Osteocyte (in vitro differentiated cells): ENCODE measurements at regions not wholly inside any gene's neighbourhood (a gene's known extent, or its start where the extent isn't known, plus 50 kb on each side); places are given as distances from the start of the nearest gene placed in this dataset.

Source experiments
- DNase-seq: peaks from one replicate; pipeline ENCODE4 v3.0.0; 2021; ENCODE audit warnings: mixed read lengths; ENCODE audit not compliant: unreplicated experiment; ENCODE audit errors: extremely low spot score
- H3K27ac Mint-ChIP-seq: one replicate; pipeline ENCODE4 v1.8.0; 2021; ENCODE audit warnings: mild to moderate bottlenecking, mixed read lengths; ENCODE audit not compliant: unreplicated experiment
- H3K27me3 Mint-ChIP-seq: one replicate; pipeline ENCODE4 v1.8.0; 2021; ENCODE audit warnings: mixed read lengths; ENCODE audit not compliant: unreplicated experiment
- H3K36me3 Mint-ChIP-seq: one replicate; pipeline ENCODE4 v1.8.0; 2021; ENCODE audit warnings: mixed read lengths; ENCODE audit not compliant: unreplicated experiment
- H3K4me1 Mint-ChIP-seq: one replicate; pipeline ENCODE4 v1.8.0; 2021; ENCODE audit warnings: mixed read lengths; ENCODE audit not compliant: unreplicated experiment
- H3K4me3 Mint-ChIP-seq: one replicate; pipeline ENCODE4 v1.8.0; 2021; ENCODE audit warnings: mild to moderate bottlenecking, moderate library complexity, mixed read lengths; ENCODE audit not compliant: unreplicated experiment
- H3K9me3 Mint-ChIP-seq: one replicate; pipeline ENCODE4 v1.8.0; 2021; ENCODE audit warnings: mixed read lengths; ENCODE audit not compliant: unreplicated experiment
- CTCF ChIP-seq: fragments of 200-600 bp; sonication (generic); IDR thresholded peaks from 2 replicates; pipeline ENCODE4 v1.5.0; 2021; ENCODE audit warnings: antibody characterized with exemption, mild to moderate bottlenecking, moderate library complexity

GRCh38 chr13:104691767-104692467 is 1625.7 kb upstream of the SLC10A2 start:
- H3K4me1 Mint-ChIP-seq = peaks cover 3% of the 10 kb centered on the region

GRCh38 chr13:104686484-104686883 is 1620.3 kb upstream of the SLC10A2 start:
- Mint-ChIP-seq H3K36me3 (no peaks in the 10 kb centered on the region), H3K27me3 (peaks cover 2% of the 10 kb centered on the region), H3K4me1 (peaks cover 3% of the 10 kb centered on the region), H3K27ac (no peak overlapping the region), H3K9me3 (no peaks in the 10 kb centered on the region), H3K4me3 (no peak overlapping the region)
- DNase-seq = no peak
- no peak for TF ChIP-seq CTCF

More at GRCh38 chr13:104691767-104692467, 1625.7 kb upstream of the SLC10A2 start:
- TF ChIP-seq CTCF = no peak
- Mint-ChIP-seq H3K9me3 (no peaks in the 10 kb centered on the region), H3K27ac (no peak overlapping the region), H3K36me3 (no peaks in the 10 kb centered on the region), H3K27me3 (no peaks in the 10 kb centered on the region), H3K4me3 (no peak overlapping the region)
- DNase-seq = no peak

DNA sequence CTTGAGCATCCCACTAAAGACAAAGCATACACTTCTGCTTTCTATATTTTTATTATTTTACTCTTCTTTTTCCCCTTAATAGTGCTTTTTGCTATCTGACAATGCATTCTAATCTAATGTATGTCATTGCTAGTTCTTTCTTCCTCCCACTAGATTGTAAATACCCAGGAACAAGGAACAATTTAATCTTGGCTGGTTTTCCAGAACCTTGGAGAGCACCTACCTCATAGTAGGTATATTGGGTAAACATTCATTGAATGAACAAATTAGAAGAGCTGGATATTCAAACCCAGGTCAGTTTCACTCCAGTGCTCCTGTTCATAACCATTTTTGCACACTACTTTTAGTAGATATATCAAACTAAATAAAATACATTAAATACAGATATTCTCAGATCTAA is 1617.6 kb upstream of the SLC10A2 start:
- no peak for TF ChIP-seq CTCF
- Mint-ChIP-seq H3K27me3 (peaks cover 2% of the 10 kb centered on the region), H3K27ac (no peak overlapping the region), H3K4me3 (no peak overlapping the region), H3K36me3 (no peaks in the 10 kb centered on the region), H3K4me1 (no peaks in the 10 kb centered on the region), H3K9me3 (no peaks in the 10 kb centered on the region)
- no peak for DNase-seq

- Mint-ChIP-seq H3K27me3 (peaks cover 2% of the 10 kb centered on the region), H3K4me1 (no peaks in the 10 kb centered on the region), H3K9me3 (no peaks in the 10 kb centered on the region), H3K36me3 (no peaks in the 10 kb centered on the region), H3K27ac (no peak overlapping the region), H3K4me3 (no peak overlapping the region)
- DNase-seq = no peak
- TF ChIP-seq CTCF = no peak
Observed at GRCh38 chr13:104678161-104678560, 1611.9 kb upstream of the SLC10A2 start.

DNA sequence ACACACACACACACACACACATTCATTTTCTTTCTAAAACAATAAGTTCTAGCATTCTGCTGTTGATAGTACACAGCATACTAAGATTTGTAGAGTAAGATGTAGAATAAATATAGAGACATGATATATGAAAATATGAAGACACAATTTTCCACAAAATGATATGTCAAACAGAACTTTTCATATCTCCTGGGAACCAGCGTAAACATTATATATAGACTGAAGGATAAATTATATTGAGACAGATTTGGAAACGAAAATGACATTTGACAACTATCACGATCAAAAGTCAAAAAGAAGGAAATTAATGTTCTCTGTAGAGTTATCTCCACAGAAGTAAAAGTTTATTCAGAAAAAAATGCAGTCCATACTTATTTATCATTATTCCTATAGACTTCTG is 1605.7 kb upstream of the SLC10A2 start:
- Mint-ChIP-seq H3K4me1 (no peaks in the 10 kb centered on the region), H3K4me3 (no peak overlapping the region), H3K36me3 (no peaks in the 10 kb centered on the region), H3K27ac (no peak overlapping the region), H3K9me3 (no peaks in the 10 kb centered on the region), H3K27me3 (no peaks in the 10 kb centered on the region)
- TF ChIP-seq CTCF = no peak
- no peak for DNase-seq
